ENCODE measurements at regions not wholly inside any gene's neighbourhood (a gene's known extent, or its start where the extent isn't known, plus 50 kb on each side); places are given as distances from the start of the nearest gene placed in this dataset.
A peak's percentile ranks its signal among the peaks of the same experiment; 100 is the strongest.

- DNase-seq: peak; percentile 64
Observed at GRCh38 chr13:33723772-33724435, 94.0 kb upstream of the RFC3 start.

GRCh38 chr13:33725340-33725739 is 92.6 kb upstream of the RFC3 start:
- no peak for DNase-seq

GRCh38 chr13:33727297-33728083 is 90.5 kb upstream of the RFC3 start:
- DNase-seq: no peak

- DNase-seq: no peak
Observed at GRCh38 chr13:33728271-33729037, 89.5 kb upstream of the RFC3 start.

- peak; percentile 22 for DNase-seq
Observed at GRCh38 chr13:33730147-33730546, 87.8 kb upstream of the RFC3 start.

- no peak for DNase-seq
Observed at GRCh38 chr13:33730619-33731018, 87.3 kb upstream of the RFC3 start.

- no peak for DNase-seq
Observed at GRCh38 chr13:33735276-33735675, 82.7 kb upstream of the RFC3 start.

- no peak for DNase-seq
Observed at GRCh38 chr13:33739254-33739653, 78.7 kb upstream of the RFC3 start.

- no peak for DNase-seq
Observed at GRCh38 chr13:33740134-33740538, 77.8 kb upstream of the RFC3 start.

GRCh38 chr13:33742321-33742720 is 75.6 kb upstream of the RFC3 start:
- no peak for DNase-seq

- DNase-seq: no peak
Observed at GRCh38 chr13:33743438-33744368, 74.2 kb upstream of the RFC3 start.

- DNase-seq: no peak
Observed at GRCh38 chr13:33744589-33745369, 73.2 kb upstream of the RFC3 start.

- no peak for DNase-seq
Observed at GRCh38 chr13:33745370-33746324, 72.3 kb upstream of the RFC3 start.

GRCh38 chr13:33746867-33747266 is 71.1 kb upstream of the RFC3 start:
- DNase-seq: no peak

- no peak for DNase-seq
Observed at GRCh38 chr13:33751151-33751550, 66.8 kb upstream of the RFC3 start.

GRCh38 chr13:33752094-33752493 is 65.9 kb upstream of the RFC3 start:
- DNase-seq: no peak

GRCh38 chr13:33752597-33752996 is 65.4 kb upstream of the RFC3 start:
- no peak for DNase-seq

- no peak for DNase-seq
Observed at GRCh38 chr13:33756929-33757328, 61.0 kb upstream of the RFC3 start.

GRCh38 chr13:33757713-33758112 is 60.2 kb upstream of the RFC3 start:
- DNase-seq: no peak

GRCh38 chr13:33758113-33758512 is 59.8 kb upstream of the RFC3 start:
- DNase-seq: no peak

GRCh38 chr13:33761740-33762139 is 56.2 kb upstream of the RFC3 start:
- no peak for DNase-seq
